IPS-18a (cell line): ENCODE measurements at regions not wholly inside any gene's neighbourhood (a gene's known extent, or its start where the extent isn't known, plus 50 kb on each side); places are given as distances from the start of the nearest gene placed in this dataset.
A peak's percentile ranks its signal among the peaks of the same experiment; 100 is the strongest.
"Not testable (repeated sequence)": the region's sequence is repeated elsewhere in the genome, so short reads cannot be mapped to it uniquely, and the experiment has no call there.

ENCODE experiments used
- H3K27ac ChIP-seq: one replicate; pipeline ENCODE4 v1.5.1; 2013; ENCODE audit warnings: low read length
- H3K27me3 ChIP-seq: one replicate; pipeline ENCODE4 v1.6.1; 2013; ENCODE audit warnings: mild to moderate bottlenecking, low read length; ENCODE audit not compliant: control insufficient read depth, insufficient read depth
- H3K36me3 ChIP-seq: one replicate; pipeline ENCODE4 v1.6.1; 2013; ENCODE audit warnings: low read depth, low read length; ENCODE audit not compliant: control insufficient read depth
- H3K4me1 ChIP-seq: one replicate; pipeline ENCODE4 v1.6.1; 2013; ENCODE audit warnings: low read depth, low read length; ENCODE audit not compliant: control insufficient read depth
- H3K4me3 ChIP-seq: one replicate; pipeline ENCODE4 v1.5.1; 2013; ENCODE audit warnings: low read length
- H3K9ac ChIP-seq: one replicate; pipeline ENCODE4 v1.6.1; 2013; ENCODE audit warnings: mild to moderate bottlenecking, low read length, moderate library complexity
- H3K9me3 ChIP-seq: one replicate; pipeline ENCODE4 v1.6.1; 2013; ENCODE audit warnings: low read depth, low read length; ENCODE audit not compliant: control insufficient read depth

GRCh38 chr12:127588249-127588648 is 678.7 kb upstream of the TMEM132C start:
- H3K4me1 ChIP-seq: peaks cover 11% of the 10 kb centered on the region

GRCh38 chr12:127589541-127589940 is 677.4 kb upstream of the TMEM132C start:
- peaks cover 22% of the 10 kb centered on the region for H3K9me3 ChIP-seq
- H3K4me1 ChIP-seq: peaks cover 19% of the 10 kb centered on the region
- H3K36me3 ChIP-seq: no peaks in the 10 kb centered on the region
- no peaks in the 10 kb centered on the region for H3K27me3 ChIP-seq
- H3K4me3 ChIP-seq: no peak overlapping the region
- H3K9ac ChIP-seq: no peak overlapping the region
- H3K27ac ChIP-seq: no peak overlapping the region

More at GRCh38 chr12:127588249-127588648, 678.7 kb upstream of the TMEM132C start:
- Histone ChIP-seq H3K36me3 (no peaks in the 10 kb centered on the region), H3K27me3 (no peaks in the 10 kb centered on the region), H3K9me3 (peaks cover 20% of the 10 kb centered on the region), H3K27ac (no peak overlapping the region), H3K9ac (no peak overlapping the region), H3K4me3 (no peak overlapping the region)

GRCh38 chr12:127590868-127591267 is 676.1 kb upstream of the TMEM132C start:
- Histone ChIP-seq H3K36me3 (no peaks in the 10 kb centered on the region), H3K4me3 (no peak overlapping the region), H3K9ac (no peak overlapping the region), H3K4me1 (peaks cover 28% of the 10 kb centered on the region), H3K9me3 (peaks cover 29% of the 10 kb centered on the region), H3K27me3 (no peaks in the 10 kb centered on the region), H3K27ac (no peak overlapping the region)

GRCh38 chr12:127592245-127592644 is 674.7 kb upstream of the TMEM132C start:
- Histone ChIP-seq H3K9ac (no peak overlapping the region), H3K27ac (no peak overlapping the region), H3K9me3 (peaks cover 32% of the 10 kb centered on the region), H3K4me1 (peaks cover 28% of the 10 kb centered on the region), H3K36me3 (no peaks in the 10 kb centered on the region), H3K27me3 (no peaks in the 10 kb centered on the region), H3K4me3 (no peak overlapping the region)

GRCh38 chr12:127594351-127594970 is 672.5 kb upstream of the TMEM132C start:
- no peaks in the 10 kb centered on the region for H3K36me3 ChIP-seq
- no peak overlapping the region for H3K4me3 ChIP-seq

GRCh38 chr12:127595506-127595905 is 671.5 kb upstream of the TMEM132C start:
- Histone ChIP-seq H3K4me3 (no peak overlapping the region), H3K27me3 (no peaks in the 10 kb centered on the region), H3K27ac (no peak overlapping the region), H3K36me3 (no peaks in the 10 kb centered on the region), H3K4me1 (peaks cover 17% of the 10 kb centered on the region), H3K9me3 (peaks cover 44% of the 10 kb centered on the region), H3K9ac (no peak overlapping the region)

More at GRCh38 chr12:127594351-127594970, 672.5 kb upstream of the TMEM132C start:
- H3K9ac ChIP-seq: no peak overlapping the region
- peaks cover 17% of the 10 kb centered on the region for H3K4me1 ChIP-seq
- H3K27ac ChIP-seq: peak overlapping the region; percentile 30
- H3K9me3 ChIP-seq: peaks cover 44% of the 10 kb centered on the region
- H3K27me3 ChIP-seq: no peaks in the 10 kb centered on the region

GRCh38 chr12:127596891-127597290 is 670.1 kb upstream of the TMEM132C start:
- no peaks in the 10 kb centered on the region for H3K36me3 ChIP-seq
- peaks cover 17% of the 10 kb centered on the region for H3K4me1 ChIP-seq
- H3K9ac ChIP-seq: no peak overlapping the region
- H3K4me3 ChIP-seq: no peak overlapping the region
- peaks cover 42% of the 10 kb centered on the region for H3K9me3 ChIP-seq
- no peak overlapping the region for H3K27ac ChIP-seq
- no peaks in the 10 kb centered on the region for H3K27me3 ChIP-seq

GRCh38 chr12:127599436-127599835 is 667.5 kb upstream of the TMEM132C start:
- Histone ChIP-seq H3K4me1 (peaks cover 10% of the 10 kb centered on the region), H3K27ac (no peak overlapping the region), H3K9me3 (peaks cover 45% of the 10 kb centered on the region), H3K27me3 (no peaks in the 10 kb centered on the region), H3K36me3 (no peaks in the 10 kb centered on the region), H3K4me3 (no peak overlapping the region), H3K9ac (no peak overlapping the region)

- H3K27ac ChIP-seq: no peak overlapping the region
- peaks cover 46% of the 10 kb centered on the region for H3K9me3 ChIP-seq
- no peaks in the 10 kb centered on the region for H3K27me3 ChIP-seq
- no peak overlapping the region for H3K4me3 ChIP-seq
- H3K4me1 ChIP-seq: peaks cover 4% of the 10 kb centered on the region
- H3K36me3 ChIP-seq: no peaks in the 10 kb centered on the region
- H3K9ac ChIP-seq: no peak overlapping the region
Observed at GRCh38 chr12:127600211-127600610, 666.8 kb upstream of the TMEM132C start.

- no peaks in the 10 kb centered on the region for H3K4me1 ChIP-seq
- no peak overlapping the region for H3K9ac ChIP-seq
- H3K36me3 ChIP-seq: no peaks in the 10 kb centered on the region
- no peak overlapping the region for H3K4me3 ChIP-seq
- H3K27me3 ChIP-seq: no peaks in the 10 kb centered on the region
- peaks cover 27% of the 10 kb centered on the region for H3K9me3 ChIP-seq
- H3K27ac ChIP-seq: no peak overlapping the region
Observed at GRCh38 chr12:127606476-127607015, 660.4 kb upstream of the TMEM132C start.

GRCh38 chr12:127607146-127607725 is 659.7 kb upstream of the TMEM132C start:
- Histone ChIP-seq H3K9me3 (peaks cover 25% of the 10 kb centered on the region), H3K4me3 (no peak overlapping the region), H3K36me3 (no peaks in the 10 kb centered on the region), H3K27ac (no peak overlapping the region), H3K9ac (no peak overlapping the region), H3K4me1 (no peaks in the 10 kb centered on the region), H3K27me3 (no peaks in the 10 kb centered on the region)

- not testable (repeated sequence) for H3K27ac ChIP-seq, H3K4me1 ChIP-seq
Observed at GRCh38 chr12:127608359-127608758, 658.6 kb upstream of the TMEM132C start.

More at GRCh38 chr12:127608359-127608758, 658.6 kb upstream of the TMEM132C start:
- not testable (repeated sequence) for H3K36me3 ChIP-seq, H3K9ac ChIP-seq, H3K27me3 ChIP-seq, H3K4me3 ChIP-seq
- peaks cover 18% of the 10 kb centered on the region for H3K9me3 ChIP-seq
